Lung (tissue), 11 donors: ENCODE measurements at regions not wholly inside any gene's neighbourhood (a gene's known extent, or its start where the extent isn't known, plus 50 kb on each side); places are given as distances from the start of the nearest gene placed in this dataset.

ENCODE experiments used
- ATAC-seq: fragments of 200-7000 bp; cut with Tn5 transposase; one replicate; pipeline ENCODE4 v1.9.1; 2020; ENCODE audit warnings: moderate number of reproducible peaks; ENCODE audit not compliant: insufficient read depth, low FRiP score
- DNase-seq, 3 donors: peaks; one replicate each; pipeline ENCODE4 v3.0.0-alpha.2; 2013 to 2017
- H3K27ac ChIP-seq, 2 donors: one replicate each; pipeline ENCODE4 v1.5.1; 2013; ENCODE audit warnings: mild to moderate bottlenecking in 2 of 2, moderate library complexity in 2 of 2, control low read depth in 1 of 2, inconsistent platforms in 1 of 2, low read depth in 1 of 2, low read length in 1 of 2
- H3K27me3 ChIP-seq, 3 donors: one replicate each; pipeline ENCODE4 v1.5.1; 2013; ENCODE audit warnings: low read length in 2 of 3; ENCODE audit not compliant: control insufficient read depth in 3 of 3, insufficient read depth in 3 of 3
- H3K36me3 ChIP-seq, 4 donors: one replicate each; pipeline ENCODE4 v1.5.1; 2013; ENCODE audit warnings: low read length in 4 of 4, mild to moderate bottlenecking in 1 of 4, moderate library complexity in 1 of 4; ENCODE audit not compliant: control insufficient read depth in 4 of 4, insufficient read depth in 4 of 4
- H3K4me1 ChIP-seq, 5 donors: one replicate each; pipeline ENCODE4 v1.5.1; 2013; ENCODE audit warnings: low read length in 5 of 5, mild to moderate bottlenecking in 2 of 5, moderate library complexity in 1 of 5; ENCODE audit not compliant: control insufficient read depth in 5 of 5, insufficient read depth in 5 of 5
- H3K4me3 ChIP-seq: one replicate; pipeline ENCODE4 v1.5.1; 2013; ENCODE audit warnings: mild to moderate bottlenecking, control low read depth, moderate library complexity
- H3K9ac ChIP-seq, 2 donors: one replicate each; pipeline ENCODE4 v1.5.1; 2013; ENCODE audit warnings: low read length in 2 of 2, control low read depth in 1 of 2; ENCODE audit not compliant: insufficient read depth in 1 of 2
- H3K9me3 ChIP-seq, 4 donors: one replicate each; pipeline ENCODE4 v1.5.1; 2013; ENCODE audit warnings: low read length in 3 of 4, mild to moderate bottlenecking in 1 of 4, moderate library complexity in 1 of 4; ENCODE audit not compliant: control insufficient read depth in 4 of 4, insufficient read depth in 3 of 4
- CTCF ChIP-seq: IDR thresholded peaks from 2 replicates; pipeline ENCODE4 v1.5.1; 2012; ENCODE audit warnings: mild to moderate bottlenecking; ENCODE audit errors: control extremely low read depth, extremely low read depth
- WGBS, 2 donors: extraction: QIAGEN DNeasy Blood & Tissue Kit; methylation state at CpG; one replicate each; pipeline ENCODE4 v1.1.7; 2013; 5-methylcytosine and 5-hydroxymethylcytosine counted together
- donor health status: control.
- donor health status: control.
- donor health status: Bipolar disorder and iron deficiency.
- donor health status: healthy.
- donor health status: DM: yes; HTN: yes; CAD: no.

GRCh38 chr4:89447543-89447942 lies 139.9 kb upstream of the GPRIN3 start:
- Histone ChIP-seq H3K4me1 (no peaks in the 10 kb centered on the region), H3K9ac (no peak overlapping the region), H3K27me3 (no peaks in the 10 kb centered on the region), H3K9me3 (peaks cover 0 to 21% (median 4%) of the 10 kb centered on the region in 4 donors), H3K27ac (no peak overlapping the region), H3K4me3 (no peak overlapping the region), H3K36me3 (no peaks in the 10 kb centered on the region)
- DNase-seq, result no peak
- ATAC-seq, result no peak
- TF ChIP-seq CTCF, result no peak
- WGBS, 2 donors, result 80 to 92% methylated on average over 1 of the region's 1 CpG

- TF ChIP-seq CTCF, result no peak
- Histone ChIP-seq H3K36me3 (no peaks in the 10 kb centered on the region), H3K9me3 (peaks cover 0 to 21% (median 4%) of the 10 kb centered on the region in 4 donors), H3K9ac (no peak overlapping the region), H3K4me1 (no peaks in the 10 kb centered on the region), H3K4me3 (no peak overlapping the region), H3K27me3 (no peaks in the 10 kb centered on the region), H3K27ac (no peak overlapping the region)
- DNase-seq (no peak), ATAC-seq (no peak)
- WGBS, 2 donors, result 83 to 85% methylated on average over 2 of the region's 2 CpGs
Observed at GRCh38 chr4:89446193-89446592, 138.6 kb upstream of the GPRIN3 start.

- no peak overlapping the region for H3K27ac ChIP-seq
- no peak for DNase-seq
- no peaks in the 10 kb centered on the region for H3K4me1 ChIP-seq
- no peak for ATAC-seq
- no peaks in the 10 kb centered on the region for H3K36me3 ChIP-seq
- no peaks in the 10 kb centered on the region for H3K9me3 ChIP-seq
- TF ChIP-seq CTCF, result no peak
- WGBS, 2 donors, result 89 to 93% methylated on average over 2 of the region's 2 CpGs
- no peak overlapping the region for H3K4me3 ChIP-seq
- no peaks in the 10 kb centered on the region for H3K27me3 ChIP-seq
- H3K9ac ChIP-seq, result no peak overlapping the region
Observed at GRCh38 chr4:89439533-89439932, 131.9 kb upstream of the GPRIN3 start.

GRCh38 chr4:89438102-89438831 lies 130.7 kb upstream of the GPRIN3 start:
- DNase-seq (peak; percentile 7 to 17 (median 13)), ATAC-seq (no peak)
- TF ChIP-seq CTCF, result no peak
- WGBS, 2 donors, result 55 to 65% methylated on average over 14 of the region's 14 CpGs
- no peaks in the 10 kb centered on the region for H3K9me3 ChIP-seq
- H3K27ac ChIP-seq, result no peak overlapping the region
- no peak overlapping the region for H3K4me3 ChIP-seq
- no peaks in the 10 kb centered on the region for H3K36me3 ChIP-seq
- H3K27me3 ChIP-seq, result no peaks in the 10 kb centered on the region
- H3K4me1 ChIP-seq, result no peaks in the 10 kb centered on the region
- no peak overlapping the region for H3K9ac ChIP-seq
